IMR-90 (cell line): ENCODE measurements at regions not wholly inside any gene's neighbourhood (a gene's known extent, or its start where the extent isn't known, plus 50 kb on each side); places are given as distances from the start of the nearest gene placed in this dataset.

ENCODE experiments used
- ATAC-seq: fragments of 200-7000 bp; cut with Tn5 transposase; 2 replicates; pipeline ENCODE4 v1.9.1; 2020; ENCODE audit warnings: low read depth, mild to moderate bottlenecking, moderate library complexity
- BruUV-seq: library from RNA; stranded (reverse); fragments of 400-500 nt; replicated peaks from 2 replicates; lab custom pipeline; 2021; lab: Mats Ljungman, UMichigan
- CTCF ChIA-PET: fragments of 300-600 bp; formaldehyde crosslinking; extraction: SDS; loops from one replicate; lab custom pipeline; 2021; ENCODE audit warnings: antibody characterized with exemption; lab: Yijun Ruan, JAX
- POLR2A ChIA-PET: fragments of 300-600 bp; sonication (Branson Sonifier 250); formaldehyde crosslinking; loops from one replicate; lab custom pipeline; 2022; ENCODE audit warnings: antibody characterized with exemption; ENCODE audit not compliant: unreplicated experiment; lab: Charles Lee
- DNase-seq: peaks from one replicate; pipeline ENCODE4 v3.0.0; 2013
- H2AFZ ChIP-seq: replicated peaks from 2 replicates; pipeline ENCODE3; 2013; ENCODE audit warnings: low read length, mild to moderate bottlenecking; ENCODE audit not compliant: poor library complexity
- H2AK5ac ChIP-seq: 2 replicates; pipeline ENCODE4 v1.6.1; 2013; ENCODE audit warnings: low read depth, low read length, inconsistent platforms
- H2AK9ac ChIP-seq: replicated peaks from 2 replicates; pipeline ENCODE3; 2013; ENCODE audit warnings: mild to moderate bottlenecking, low read depth, low read length, moderate library complexity; ENCODE audit not compliant: poor library complexity
- H2BK120ac ChIP-seq: 2 replicates; pipeline ENCODE4 v1.6.1; 2013; ENCODE audit warnings: low read depth, low read length, inconsistent platforms
- H2BK15ac ChIP-seq: 3 replicates; pipeline ENCODE4 v1.6.1; 2013; ENCODE audit warnings: low read depth, low read length, inconsistent platforms
- H2BK20ac ChIP-seq: 2 replicates; pipeline ENCODE4 v1.6.1; 2013; ENCODE audit warnings: low read depth, mild to moderate bottlenecking, inconsistent platforms, low read length, moderate library complexity
- H2BK5ac ChIP-seq: 2 replicates; pipeline ENCODE4 v1.6.1; 2013; ENCODE audit warnings: mild to moderate bottlenecking, low read depth, low read length, inconsistent platforms; ENCODE audit not compliant: poor library complexity, severe bottlenecking
- H3K14ac ChIP-seq: replicated peaks from 2 replicates; pipeline ENCODE4 v1.6.1; 2013; ENCODE audit warnings: low read depth, low read length, inconsistent platforms
- H3K18ac ChIP-seq: 2 replicates; pipeline ENCODE4 v1.6.1; 2013; ENCODE audit warnings: low read depth, low read length, control low read depth
- H3K23ac ChIP-seq: 2 replicates; pipeline ENCODE4 v1.6.1; 2013; ENCODE audit warnings: low read depth, low read length, inconsistent platforms
- H3K27ac ChIP-seq: 2 replicates; pipeline ENCODE4 v1.5.1; 2013; ENCODE audit warnings: mild to moderate bottlenecking, control low read depth, low read length; ENCODE audit not compliant: insufficient read depth
- H3K27me3 ChIP-seq: 2 replicates; pipeline ENCODE4 v1.6.1; 2013; ENCODE audit warnings: low read length; ENCODE audit not compliant: control insufficient read depth, insufficient read depth
- H3K36me3 ChIP-seq: 2 replicates; pipeline ENCODE4 v1.6.1; 2013; ENCODE audit warnings: low read length, mixed read lengths; ENCODE audit not compliant: control insufficient read depth, insufficient read depth
- H3K4ac ChIP-seq: 2 replicates; pipeline ENCODE4 v1.6.1; 2013; ENCODE audit warnings: low read depth, low read length, inconsistent platforms
- H3K4me1 ChIP-seq: 2 replicates; pipeline ENCODE4 v1.6.1; 2013; ENCODE audit warnings: low read length, mixed read lengths; ENCODE audit not compliant: control insufficient read depth, insufficient read depth
- H3K4me2 ChIP-seq: 2 replicates; pipeline ENCODE4 v1.6.1; 2013; ENCODE audit warnings: low read depth, mild to moderate bottlenecking, control low read depth, low read length, moderate library complexity
- H3K4me3 ChIP-seq: 2 replicates; pipeline ENCODE4 v1.5.1; 2013; ENCODE audit warnings: low read depth, mild to moderate bottlenecking, control low read depth, low read length, moderate library complexity; ENCODE audit not compliant: insufficient read depth
- H3K56ac ChIP-seq: 2 replicates; pipeline ENCODE4 v1.6.1; 2013; ENCODE audit warnings: low read length, inconsistent platforms; ENCODE audit not compliant: insufficient read depth; ENCODE audit errors: extremely low read depth
- H3K79me1 ChIP-seq, 2 experiments: 2 replicates each; pipeline ENCODE4 v1.6.1; 2013; ENCODE audit warnings: low read length in 2 of 2, inconsistent platforms in 1 of 2, low read depth in 1 of 2
- H3K9ac ChIP-seq: 2 replicates; pipeline ENCODE4 v1.6.1; 2013; ENCODE audit warnings: low read depth, low read length, control low read depth
- H3K9me1 ChIP-seq: 2 replicates; pipeline ENCODE4 v1.6.1; 2013; ENCODE audit warnings: low read length, inconsistent platforms; ENCODE audit not compliant: insufficient read depth
- H3K9me3 ChIP-seq: 2 replicates; pipeline ENCODE4 v1.6.1; 2013; ENCODE audit warnings: low read length; ENCODE audit not compliant: control insufficient read depth, insufficient read depth
- H4K20me1 ChIP-seq: 2 replicates; pipeline ENCODE4 v1.6.1; 2013; ENCODE audit warnings: low read length, inconsistent platforms; ENCODE audit not compliant: insufficient read depth
- H4K5ac ChIP-seq: 2 replicates; pipeline ENCODE4 v1.6.1; 2013; ENCODE audit warnings: mild to moderate bottlenecking, low read depth, low read length, control low read depth
- H4K8ac ChIP-seq, 2 experiments: 2 replicates each; pipeline ENCODE4 v1.6.1; 2013; ENCODE audit warnings: low read depth in 2 of 2, low read length in 2 of 2, control low read depth in 1 of 2, inconsistent platforms in 1 of 2
- H4K91ac ChIP-seq: 2 replicates; pipeline ENCODE4 v1.6.1; 2013; ENCODE audit warnings: low read depth, low read length, inconsistent platforms; ENCODE audit not compliant: insufficient read depth
- BHLHE40 ChIP-seq: fragments of 150-350 bp; IDR thresholded peaks from 2 replicates; pipeline ENCODE4 v1.6.1; 2016; ENCODE audit warnings: mild to moderate bottlenecking, low read depth, low read length
- CEBPB ChIP-seq: IDR thresholded peaks from 2 replicates; pipeline ENCODE4 v1.6.1; 2012; ENCODE audit warnings: low read depth, low read length, improper control_type of control experiment
- CHD1 ChIP-seq: IDR thresholded peaks from 2 replicates; pipeline ENCODE4 v1.6.1; 2012; ENCODE audit warnings: low read depth, low read length, improper control_type of control experiment
- ELK1 ChIP-seq: fragments of 150-350 bp; IDR thresholded peaks from 2 replicates; pipeline ENCODE4 v1.6.1; 2016; ENCODE audit warnings: low read depth, mild to moderate bottlenecking, low read length, moderate library complexity, borderline replicate concordance
- FOS ChIP-seq: fragments of 150-350 bp; IDR thresholded peaks from 2 replicates; pipeline ENCODE4 v1.6.1; 2016; ENCODE audit warnings: low read depth, low read length
- MAFK ChIP-seq: IDR thresholded peaks from 2 replicates; pipeline ENCODE4 v1.6.1; 2012; ENCODE audit warnings: low read depth, low read length, improper control_type of control experiment
- MAZ ChIP-seq: IDR thresholded peaks from 2 replicates; pipeline ENCODE4 v1.6.1; 2012; ENCODE audit warnings: low read depth, mild to moderate bottlenecking, low read length, improper control_type of control experiment, moderate library complexity, borderline replicate concordance
- MXI1 ChIP-seq: IDR thresholded peaks from 2 replicates; pipeline ENCODE4 v1.6.1; 2012; ENCODE audit warnings: low read depth, mild to moderate bottlenecking, low read length, moderate library complexity, borderline replicate concordance
- NFE2L2 ChIP-seq: fragments of 150-350 bp; IDR thresholded peaks from 2 replicates; pipeline ENCODE4 v1.6.1; 2016; ENCODE audit warnings: low read depth, mild to moderate bottlenecking, low read length
- POLR2A ChIP-seq: IDR thresholded peaks from 2 replicates; pipeline ENCODE4 v1.6.1; 2012; ENCODE audit warnings: mild to moderate bottlenecking, low read depth, low read length
- RAD21 ChIP-seq: IDR thresholded peaks from 2 replicates; pipeline ENCODE4 v1.6.1; 2012; ENCODE audit warnings: low read length, improper control_type of control experiment
- RCOR1 ChIP-seq: IDR thresholded peaks from 2 replicates; pipeline ENCODE4 v1.6.1; 2012; ENCODE audit warnings: mild to moderate bottlenecking, low read length, improper control_type of control experiment; ENCODE audit not compliant: insufficient replicate concordance
- RFX5 ChIP-seq: IDR thresholded peaks from 2 replicates; pipeline ENCODE4 v1.8.0; 2012; ENCODE audit warnings: low read depth, mild to moderate bottlenecking, low read length, moderate library complexity
- SMC3 ChIP-seq: fragments of 150-350 bp; IDR thresholded peaks from 2 replicates; pipeline ENCODE4 v1.6.1; 2016; ENCODE audit warnings: low read depth, mild to moderate bottlenecking, antibody characterized with exemption, low read length, moderate library complexity
- USF2 ChIP-seq: fragments of 150-350 bp; IDR thresholded peaks from 2 replicates; pipeline ENCODE4 v1.6.1; 2017; ENCODE audit warnings: mild to moderate bottlenecking, antibody characterized with exemption, low read length, low read depth
- WGBS, 2 experiments: methylation state at CpG; one replicate each; pipeline versions ENCODE4 v1.1.5 to v1.1.7; 2013; ENCODE audit warnings: missing lambda C conversion rate in 2 of 2; ENCODE audit not compliant: insufficient read length in 1 of 2; ENCODE audit errors: extremely low coverage in 2 of 2; 5-methylcytosine and 5-hydroxymethylcytosine counted together
- dilution Hi-C: fragments of 300-500 bp; cut with HindIII; formaldehyde crosslinking; loops from one replicate; pipeline ENCODE4 v1.14.3; 2018; ENCODE audit warnings: low sequenced_read_pairs; ENCODE audit not compliant: unreplicated experiment
- in situ Hi-C: fragments of 300-500 bp; cut with MboI; formaldehyde crosslinking; loops from 3 replicates; pipeline ENCODE4 v1.14.3; 2019; ENCODE audit warnings: low sequenced_read_pairs, inconsistent platforms, mixed read lengths
- intact Hi-C: fragments of 100-400 bp; cut with micrococcal nuclease; formaldehyde crosslinking; loops from 2 replicates; pipeline ENCODE4 v1.10.0; 2022
- TF ChIP-seq, protein P1 (sequence below): conservative IDR thresholded peaks from 2 replicates; pipeline ENCODE4 v1.5.1; 2012; ENCODE audit warnings: mild to moderate bottlenecking, low read depth, low read length, improper control_type of control experiment

DNA sequence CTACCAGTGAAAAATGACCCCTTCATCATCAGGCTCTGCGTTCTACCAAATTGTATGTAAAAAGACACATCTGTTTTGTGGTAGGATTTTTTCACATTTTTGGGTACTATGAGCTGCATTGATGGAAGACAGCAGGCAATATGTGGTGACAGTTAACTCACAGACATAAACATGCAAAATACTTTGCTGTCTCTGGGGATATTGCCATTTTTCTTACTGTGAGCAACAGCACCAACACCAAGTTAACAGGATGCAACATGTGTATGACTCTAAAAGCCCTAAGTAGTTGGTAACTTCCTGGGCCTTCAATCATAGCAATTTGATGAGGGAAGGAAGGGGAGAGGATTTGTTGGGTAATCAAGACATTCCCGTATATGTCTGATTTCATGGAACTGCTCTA is 56.4 kb upstream of the DRP2 start:
- Histone ChIP-seq H3K27ac (peak overlapping the region; percentile 55; the same call in 1 of the 2 replicates), H4K5ac (no peak overlapping the region), H2BK20ac (no peak overlapping the region), H2AK5ac (no peak overlapping the region), H3K4me2 (no peak overlapping the region), H3K27me3 (no peaks in the 10 kb centered on the region; the same call in 1 of the 2 replicates), H3K4ac (no peak overlapping the region), H2BK5ac (no peak overlapping the region), H2BK120ac (no peak overlapping the region), H4K20me1 (no peaks in the 10 kb centered on the region), H3K9ac (no peak overlapping the region), H3K4me1 (peaks cover 4% of the 10 kb centered on the region), H3K36me3 (no peaks in the 10 kb centered on the region), H3K56ac (no peak overlapping the region; the same call in 1 of the 2 replicates), H2BK15ac (no peak overlapping the region; the same call in 2 of the 3 replicates), H4K8ac (no peak overlapping the region), H2AFZ (no peak overlapping the region), H3K9me1 (no peaks in the 10 kb centered on the region), H3K79me1 (no peaks in the 10 kb centered on the region; a peak in 1 of 4 replicates), H3K23ac (no peak overlapping the region), H4K91ac (no peak overlapping the region), H3K4me3 (no peak overlapping the region), H2AK9ac (no peak overlapping the region), H3K18ac (peak overlapping the region; percentile 34; the same call in 1 of the 2 replicates), H3K14ac (no peak overlapping the region), H3K9me3 (no peaks in the 10 kb centered on the region)
- CTCF ChIA-PET, result no interaction called here
- intact Hi-C loops, result no loop called here
- in situ Hi-C loops, result no loop called here
- TF ChIP-seq MXI1, result no peak
- no peak for TF ChIP-seq RFX5
- TF ChIP-seq POLR2A, result no peak
- no peak for TF ChIP-seq SMC3
- no peak for TF ChIP-seq CHD1
- no peak for TF ChIP-seq RAD21
- TF ChIP-seq RCOR1, result no peak
- no peak for TF ChIP-seq ELK1
- TF ChIP-seq USF2, result no peak
- no peak for TF ChIP-seq FOS
- TF ChIP-seq BHLHE40, result no peak
- TF ChIP-seq CEBPB, result no peak
- no peak for TF ChIP-seq NFE2L2
- no peak for TF ChIP-seq MAFK
- no peak for TF ChIP-seq MAZ
- TF ChIP-seq, protein P1, sequence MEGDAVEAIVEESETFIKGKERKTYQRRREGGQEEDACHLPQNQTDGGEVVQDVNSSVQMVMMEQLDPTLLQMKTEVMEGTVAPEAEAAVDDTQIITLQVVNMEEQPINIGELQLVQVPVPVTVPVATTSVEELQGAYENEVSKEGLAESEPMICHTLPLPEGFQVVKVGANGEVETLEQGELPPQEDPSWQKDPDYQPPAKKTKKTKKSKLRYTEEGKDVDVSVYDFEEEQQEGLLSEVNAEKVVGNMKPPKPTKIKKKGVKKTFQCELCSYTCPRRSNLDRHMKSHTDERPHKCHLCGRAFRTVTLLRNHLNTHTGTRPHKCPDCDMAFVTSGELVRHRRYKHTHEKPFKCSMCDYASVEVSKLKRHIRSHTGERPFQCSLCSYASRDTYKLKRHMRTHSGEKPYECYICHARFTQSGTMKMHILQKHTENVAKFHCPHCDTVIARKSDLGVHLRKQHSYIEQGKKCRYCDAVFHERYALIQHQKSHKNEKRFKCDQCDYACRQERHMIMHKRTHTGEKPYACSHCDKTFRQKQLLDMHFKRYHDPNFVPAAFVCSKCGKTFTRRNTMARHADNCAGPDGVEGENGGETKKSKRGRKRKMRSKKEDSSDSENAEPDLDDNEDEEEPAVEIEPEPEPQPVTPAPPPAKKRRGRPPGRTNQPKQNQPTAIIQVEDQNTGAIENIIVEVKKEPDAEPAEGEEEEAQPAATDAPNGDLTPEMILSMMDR, result no peak
- POLR2A ChIA-PET, result no interaction called here
- peak; percentile 11 for DNase-seq
- no peak; the same call in 1 of the 2 replicates for ATAC-seq
- no CpG with 5 or more reads among the region's 2 CpGs for WGBS, 2 experiments
- no TSS peak for BruUV-seq
- dilution Hi-C loops, result no loop called here
